SW 1271 (cell line): ENCODE measurements at regions not wholly inside any gene's neighbourhood (a gene's known extent, or its start where the extent isn't known, plus 50 kb on each side); places are given as distances from the start of the nearest gene placed in this dataset.

Source experiments
- DNase-seq, 2 experiments: peaks; one replicate each; lab custom pipeline; 2025; lab: John Stamatoyannopoulos, UW

DNA sequence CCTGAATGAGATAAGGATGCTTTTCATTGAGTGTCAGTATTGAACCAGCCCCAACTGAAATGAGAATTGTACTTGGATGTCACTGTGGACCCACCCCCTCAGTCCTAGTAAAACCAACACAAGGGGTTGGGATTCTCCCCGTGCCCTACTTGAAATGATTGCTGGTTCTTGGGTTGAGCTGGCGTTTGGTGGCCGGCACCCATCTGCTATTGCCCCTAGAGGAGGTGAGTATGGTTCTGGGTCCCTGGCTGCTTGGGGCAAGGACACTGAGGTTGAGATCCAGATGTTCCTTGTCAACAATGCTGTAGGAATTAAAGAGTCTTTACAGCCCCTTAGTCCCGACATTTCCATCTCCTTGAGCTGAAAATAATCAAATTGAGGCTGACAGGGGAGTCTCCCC lies 170.0 kb upstream of the ZNF32 start:
- no peak for DNase-seq

DNA sequence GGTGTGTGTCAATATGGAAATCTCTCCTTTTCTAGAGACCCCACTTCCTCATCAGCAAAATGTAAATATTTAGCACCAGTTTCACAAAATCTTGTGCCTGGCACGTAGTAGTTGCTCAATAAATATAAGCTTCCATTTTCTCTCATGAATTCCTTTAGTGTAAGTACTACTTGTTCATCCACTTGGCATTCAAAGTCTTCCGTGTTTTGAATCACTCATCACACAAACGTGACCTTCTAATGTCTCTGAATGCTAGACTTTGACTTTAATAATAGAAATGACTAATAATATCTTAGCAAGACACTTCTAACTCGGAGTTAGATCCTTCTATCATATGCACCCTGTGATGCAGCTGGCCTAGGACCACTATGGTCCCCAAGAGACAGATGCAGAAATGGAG lies 168.7 kb upstream of the ZNF32 start:
- no peak for DNase-seq

DNA sequence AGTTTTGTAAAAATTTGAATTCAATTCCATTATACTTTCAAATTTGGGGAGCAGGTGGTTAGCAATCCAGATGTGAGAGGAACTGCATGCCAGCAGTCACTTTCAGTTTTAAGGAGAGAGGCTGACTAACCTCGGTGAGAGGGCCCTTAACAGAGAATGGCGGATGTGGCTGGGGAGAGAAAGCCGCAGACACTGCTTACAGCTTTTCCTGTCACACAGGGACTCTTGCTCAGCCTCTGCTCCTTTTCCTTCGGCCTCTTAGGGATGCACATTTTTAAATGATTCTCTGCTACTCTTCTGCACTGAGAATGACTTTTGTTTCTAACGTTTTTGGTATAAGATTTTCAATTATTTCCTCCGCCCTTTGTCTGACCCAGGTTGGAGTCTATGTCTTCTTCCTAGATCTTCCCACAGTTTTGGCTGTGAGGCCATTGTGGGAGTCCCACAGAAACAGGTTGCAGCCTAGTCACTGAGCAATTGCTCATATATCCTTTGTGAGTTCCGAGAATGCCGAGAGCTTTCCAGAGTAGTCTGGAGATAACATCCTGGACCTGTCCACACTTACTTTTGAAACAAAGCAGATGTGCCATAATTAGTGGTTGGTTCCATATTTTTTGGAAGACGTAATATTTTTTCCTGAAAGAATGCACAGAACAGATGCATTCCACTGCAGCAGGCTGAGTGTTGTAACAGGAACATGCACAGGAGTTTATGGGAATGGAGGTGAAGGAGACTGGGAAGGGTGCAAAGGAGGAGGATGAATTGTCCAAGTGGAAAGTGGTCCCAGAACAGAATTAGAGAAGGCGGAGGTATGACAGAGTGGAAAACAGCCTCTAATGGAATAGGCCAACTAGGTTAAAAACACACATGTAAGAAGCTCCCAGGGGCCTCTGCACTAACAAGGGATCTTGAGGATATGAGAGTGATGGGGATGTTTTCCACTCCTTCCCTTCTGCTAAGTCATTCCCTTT lies 168.0 kb upstream of the ZNF32 start:
- DNase-seq, result no peak

DNA sequence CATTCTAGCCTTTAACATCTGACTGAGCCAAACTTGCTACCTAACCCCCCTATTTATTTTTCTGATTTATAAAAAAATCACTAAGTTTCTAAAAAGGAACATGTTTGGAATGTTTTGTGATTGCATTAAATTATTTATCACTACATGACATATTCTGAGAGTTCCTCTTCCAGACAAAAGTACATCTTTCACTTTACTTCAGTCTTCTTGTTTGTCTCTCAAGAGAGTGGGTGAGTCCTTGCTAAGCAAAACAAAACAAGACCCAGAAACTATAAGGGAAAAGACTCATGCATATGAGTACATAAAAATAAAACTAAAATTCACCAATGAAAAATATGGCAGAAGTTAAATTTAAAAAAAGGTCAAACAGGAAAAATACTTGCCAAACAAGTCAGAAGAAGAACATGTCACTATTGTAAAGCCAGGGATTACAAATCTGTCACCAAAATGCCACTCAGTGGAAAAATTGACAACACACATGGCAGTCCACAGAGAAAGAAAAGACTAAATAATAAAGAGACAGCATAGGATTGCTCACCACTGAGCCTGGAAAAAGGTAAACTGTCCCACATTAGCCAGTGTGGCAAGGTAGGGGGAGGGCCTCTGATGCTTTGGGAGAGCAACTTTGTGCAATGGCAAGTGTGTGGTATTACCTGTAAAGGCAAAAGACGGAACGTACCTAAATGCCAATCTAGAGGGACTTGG lies 166.7 kb upstream of the ZNF32 start:
- DNase-seq, result no peak

DNA sequence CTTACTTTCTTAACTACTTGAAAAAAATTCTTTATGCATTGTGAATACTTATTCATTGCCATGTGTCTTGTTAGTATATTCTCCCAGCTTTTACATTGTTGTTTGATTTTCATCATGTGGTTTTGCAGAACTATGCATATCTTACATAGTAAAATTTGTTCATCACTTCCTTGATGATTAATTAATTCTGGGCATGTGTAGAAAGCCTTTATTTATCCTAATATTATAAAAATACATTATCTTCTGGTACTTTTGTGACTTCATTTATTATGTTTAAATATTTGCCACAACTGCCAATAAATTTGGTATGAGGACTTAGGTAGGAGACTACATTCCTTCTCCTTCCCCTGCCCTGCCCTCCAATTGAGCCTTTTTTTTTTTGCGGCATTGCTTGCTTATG lies 166.0 kb upstream of the ZNF32 start:
- DNase-seq, result no peak

DNA sequence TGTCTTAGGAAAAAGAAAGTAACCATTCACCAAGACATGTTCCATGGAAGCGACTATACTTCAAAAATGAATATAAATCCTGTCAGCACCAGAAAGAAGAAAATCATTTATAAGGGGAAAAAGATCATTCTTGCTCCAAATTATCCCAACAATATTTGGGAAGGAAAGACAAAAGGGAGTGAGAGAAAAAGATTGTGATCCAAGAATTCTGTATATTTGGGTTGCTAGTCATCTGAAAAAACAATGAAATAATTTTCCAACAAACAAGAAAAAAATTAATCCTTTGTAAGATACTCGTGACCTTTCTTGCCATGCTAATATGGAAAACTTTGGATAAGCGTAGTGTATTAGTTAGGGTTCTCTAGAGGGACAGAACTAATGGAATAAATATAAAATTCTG lies 163.2 kb upstream of the ZNF32 start:
- DNase-seq, result no peak

DNA sequence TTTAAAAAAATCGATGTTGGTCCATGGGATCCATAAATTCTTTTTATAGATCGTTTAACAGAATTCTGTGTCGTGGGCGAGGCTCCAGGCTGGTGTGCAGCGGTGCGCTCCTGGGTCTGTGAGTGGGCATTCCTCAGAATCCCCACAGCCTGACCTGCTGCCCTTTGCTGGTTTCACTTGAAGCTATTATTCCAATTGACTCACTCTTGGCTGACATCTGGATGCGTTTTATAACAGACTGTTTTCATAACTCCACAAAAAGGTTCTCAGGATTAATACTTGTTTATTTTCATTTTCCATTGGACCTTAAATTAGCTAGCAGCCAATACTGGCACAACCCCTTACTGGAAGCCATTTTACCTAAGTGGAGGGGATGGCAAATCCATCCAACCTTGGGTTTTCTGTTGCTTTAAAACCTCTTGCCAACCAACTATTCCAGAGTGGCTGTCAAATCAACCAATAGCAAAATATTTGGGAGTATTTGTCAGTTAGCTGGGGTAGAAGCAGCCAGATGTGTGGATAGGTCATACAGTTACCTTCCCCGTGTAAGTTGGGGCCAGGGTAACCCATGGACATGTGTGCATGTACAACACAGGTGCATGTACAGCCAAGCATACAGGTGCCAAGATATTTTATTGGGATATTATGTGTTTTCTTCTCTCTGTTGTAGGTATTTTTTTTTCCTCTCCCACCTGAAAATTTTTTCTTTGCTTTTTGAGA lies 160.7 kb upstream of the ZNF32 start:
- DNase-seq, result no peak

DNA sequence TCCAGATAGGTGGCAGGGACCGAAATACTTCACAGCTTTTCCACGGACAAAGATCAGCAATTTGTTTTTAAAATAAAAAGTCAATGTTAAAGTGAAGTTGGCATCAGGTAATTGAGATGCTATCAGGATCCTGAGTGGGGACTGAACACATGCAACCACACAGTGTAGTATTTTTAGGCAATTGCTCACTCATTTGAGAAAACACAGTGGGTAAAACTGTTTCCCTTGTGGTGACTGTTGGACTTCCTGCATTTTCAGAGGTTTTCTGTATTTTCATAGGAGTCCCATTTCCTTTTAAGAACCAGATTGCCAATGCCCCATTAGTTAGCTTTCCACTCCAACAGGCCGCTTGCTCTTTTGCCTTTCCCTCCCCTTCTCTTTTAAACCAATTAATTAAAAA lies 159.5 kb upstream of the ZNF32 start:
- DNase-seq, result no peak

DNA sequence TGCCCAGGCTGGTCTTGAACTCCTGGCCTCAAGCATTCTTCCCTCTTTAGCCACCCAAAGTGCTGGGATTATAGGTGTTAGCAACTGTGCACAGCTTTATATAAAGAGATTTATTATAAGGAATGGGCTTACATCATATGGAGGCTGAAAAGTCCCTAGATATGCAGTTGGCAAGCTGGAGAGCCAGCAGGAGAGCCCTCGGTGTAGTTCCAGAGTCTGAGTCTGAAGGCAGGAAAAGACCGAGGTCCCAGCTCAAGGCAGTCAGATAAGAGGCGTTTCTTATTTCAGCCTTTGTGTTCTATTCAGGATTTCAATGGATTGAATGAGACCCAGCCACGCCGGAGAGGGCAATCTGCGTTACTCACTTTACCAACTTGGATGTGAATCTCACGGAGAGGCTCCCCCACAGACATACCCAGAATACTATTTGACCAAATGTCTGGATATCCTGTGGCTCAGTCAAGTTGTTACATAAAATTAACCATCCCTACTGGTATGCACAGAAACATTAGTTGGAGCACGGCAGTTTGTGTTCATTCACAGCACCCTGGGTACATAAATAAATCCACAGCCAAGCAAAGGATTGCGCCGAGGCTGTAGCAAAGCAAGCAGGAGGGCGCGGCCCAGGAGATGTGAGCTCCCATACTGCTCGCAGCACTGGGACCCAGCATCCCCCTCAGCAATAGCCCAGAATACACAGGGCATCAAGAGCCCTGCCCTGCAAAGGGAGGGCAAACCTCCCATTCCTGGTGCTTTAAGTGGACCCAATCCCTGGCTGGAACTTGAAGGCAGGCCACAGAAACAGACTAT lies 158.4 kb upstream of the ZNF32 start:
- no peak for DNase-seq

DNA sequence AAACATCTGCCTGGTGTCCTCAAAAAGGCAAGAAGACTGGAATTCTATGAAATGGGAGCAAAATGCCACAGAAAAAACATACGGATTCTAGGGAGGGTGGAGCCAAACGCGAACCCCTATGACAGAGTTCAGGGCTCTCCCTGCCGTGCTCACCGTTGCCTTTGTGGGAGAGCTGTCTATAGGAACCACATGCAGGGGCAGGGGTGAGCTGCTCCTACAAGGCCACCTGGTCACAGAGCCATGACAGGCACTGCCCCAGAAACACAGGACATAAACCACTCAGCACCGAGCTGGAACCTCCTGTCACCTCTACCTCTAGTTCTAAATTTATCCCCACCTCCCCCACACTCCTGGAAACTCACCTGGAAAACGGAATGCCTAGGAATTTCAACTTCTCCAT lies 155.1 kb upstream of the ZNF32 start:
- no peak for DNase-seq

DNA sequence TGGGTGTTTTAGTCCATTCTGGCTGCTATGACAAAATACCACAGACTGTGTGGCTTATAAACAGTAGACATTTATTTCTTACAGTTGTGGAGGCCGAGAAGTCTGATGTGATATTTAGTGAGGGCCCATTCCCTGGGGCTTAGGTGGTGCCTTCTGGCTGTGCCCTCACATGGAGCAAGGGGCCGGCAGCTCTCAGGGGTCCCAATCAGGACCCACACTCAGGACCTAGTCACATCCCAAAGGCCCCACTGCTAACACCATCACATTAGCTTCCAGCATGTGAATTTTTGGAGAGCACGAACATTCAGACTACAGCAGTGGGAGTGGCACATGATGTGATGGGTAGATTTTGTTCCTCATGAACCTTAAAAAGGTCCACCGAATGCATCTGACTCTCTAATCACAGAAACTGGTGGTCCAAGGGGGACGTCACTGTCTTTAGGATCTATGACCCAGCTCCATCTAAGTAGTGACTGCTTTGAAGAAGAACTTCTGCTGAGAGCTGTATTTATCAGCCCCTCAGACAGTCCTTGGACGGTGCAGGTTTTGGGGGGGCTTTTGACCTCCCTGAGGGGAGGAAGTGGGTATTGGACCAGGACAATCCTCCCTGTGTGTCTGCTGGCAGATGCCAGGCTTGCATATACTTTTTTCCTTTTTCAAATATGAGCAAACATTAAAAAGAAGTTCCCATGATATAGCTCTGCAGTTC lies 154.5 kb upstream of the ZNF32 start:
- DNase-seq, result no peak

DNA sequence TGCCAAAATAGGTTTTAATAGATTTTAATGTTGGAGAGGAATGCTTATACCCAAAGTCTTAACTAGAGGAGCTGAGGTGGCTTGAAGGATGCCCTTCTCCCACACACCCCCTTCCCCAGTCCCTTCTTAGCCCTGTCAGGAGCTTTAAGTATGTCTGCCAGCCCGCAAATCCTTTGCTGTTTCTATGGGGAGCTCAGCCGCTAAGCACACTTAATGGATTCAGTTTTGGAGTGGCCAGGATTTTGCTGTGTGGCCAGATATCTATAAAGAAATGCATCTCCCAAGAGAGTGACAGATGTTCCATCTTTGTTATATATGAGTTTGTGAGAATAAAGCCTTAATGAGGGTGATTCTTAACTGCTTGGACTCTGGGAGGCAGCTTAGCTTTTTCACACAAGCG lies 152.9 kb upstream of the ZNF32 start:
- DNase-seq, result no peak

DNA sequence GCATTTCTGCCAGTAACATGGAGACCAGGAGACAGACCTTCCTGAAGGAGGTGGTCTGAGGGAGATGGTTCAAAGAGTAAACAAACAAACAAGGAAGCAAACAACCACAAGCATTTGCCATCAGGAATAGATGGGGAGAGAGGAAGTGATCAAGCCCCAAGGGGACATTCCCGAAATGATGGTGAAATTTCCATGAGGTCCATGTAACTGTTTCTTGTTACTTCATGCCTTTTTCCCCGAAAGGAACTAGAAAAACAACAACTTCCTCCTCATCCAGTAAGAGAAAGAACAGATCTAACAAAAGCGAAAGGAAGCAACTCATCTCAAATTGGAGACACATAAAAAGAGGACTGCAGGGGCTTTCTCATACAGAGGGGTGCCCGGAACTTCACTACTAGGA lies 152.5 kb upstream of the ZNF32 start:
- no peak for DNase-seq

DNA sequence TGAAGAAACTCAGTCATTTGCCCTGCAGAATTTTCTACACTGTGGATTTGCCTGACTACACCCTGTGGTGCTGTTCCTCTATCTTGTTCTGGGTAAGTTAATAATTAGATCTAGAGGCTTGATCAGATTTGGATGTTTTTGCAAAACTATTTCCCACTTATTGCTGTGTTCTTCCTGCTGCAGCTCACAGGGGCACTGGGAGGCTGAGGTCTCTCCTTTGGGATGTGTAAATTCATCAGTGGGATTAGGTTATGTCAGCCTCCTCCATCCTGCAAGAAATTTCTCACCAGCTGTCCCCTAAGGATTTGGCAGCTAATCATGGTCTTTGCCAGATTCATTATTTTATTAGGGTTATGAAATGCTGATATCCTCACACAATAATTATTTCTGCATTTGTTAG lies 148.1 kb upstream of the ZNF32 start:
- no peak for DNase-seq

DNA sequence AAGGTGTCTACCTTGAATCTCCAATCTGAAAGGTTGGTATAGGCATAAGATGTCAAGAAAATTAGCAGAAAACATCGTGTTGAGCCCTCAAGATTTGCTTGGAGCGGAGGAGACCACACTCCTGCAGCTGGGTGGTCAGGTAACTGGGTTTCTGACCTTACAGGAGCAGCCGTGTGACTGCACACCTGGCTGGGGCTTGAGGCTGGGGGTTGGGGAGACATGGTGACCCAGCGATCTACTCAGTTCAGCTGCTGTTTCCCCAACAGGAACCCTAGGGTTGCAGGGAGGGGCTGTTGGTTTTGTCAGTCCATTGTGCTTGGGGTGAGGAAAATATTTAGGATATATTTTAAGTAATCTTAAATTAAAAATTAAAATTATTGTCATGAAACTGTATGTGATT lies 147.0 kb upstream of the ZNF32 start:
- no peak for DNase-seq

DNA sequence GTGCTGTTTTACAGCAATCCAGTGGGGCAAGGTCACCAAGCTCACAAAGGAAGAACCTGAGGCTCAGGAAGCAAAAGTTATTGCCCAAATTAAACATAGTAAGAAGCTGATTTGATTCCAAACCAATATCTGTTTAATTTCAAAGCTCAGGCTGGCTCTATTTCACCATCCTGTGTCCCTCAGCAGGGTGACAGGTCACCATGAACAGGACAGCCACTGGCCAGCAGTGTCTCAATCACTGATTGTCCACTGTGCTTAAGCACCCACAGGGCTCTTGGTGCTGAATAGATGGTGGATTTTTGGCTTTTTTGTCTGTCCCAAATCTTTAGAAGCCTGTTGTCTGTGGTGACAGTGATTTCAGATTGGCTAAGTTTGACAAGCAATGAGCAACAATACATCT lies 146.4 kb upstream of the ZNF32 start:
- DNase-seq, result no peak

DNA sequence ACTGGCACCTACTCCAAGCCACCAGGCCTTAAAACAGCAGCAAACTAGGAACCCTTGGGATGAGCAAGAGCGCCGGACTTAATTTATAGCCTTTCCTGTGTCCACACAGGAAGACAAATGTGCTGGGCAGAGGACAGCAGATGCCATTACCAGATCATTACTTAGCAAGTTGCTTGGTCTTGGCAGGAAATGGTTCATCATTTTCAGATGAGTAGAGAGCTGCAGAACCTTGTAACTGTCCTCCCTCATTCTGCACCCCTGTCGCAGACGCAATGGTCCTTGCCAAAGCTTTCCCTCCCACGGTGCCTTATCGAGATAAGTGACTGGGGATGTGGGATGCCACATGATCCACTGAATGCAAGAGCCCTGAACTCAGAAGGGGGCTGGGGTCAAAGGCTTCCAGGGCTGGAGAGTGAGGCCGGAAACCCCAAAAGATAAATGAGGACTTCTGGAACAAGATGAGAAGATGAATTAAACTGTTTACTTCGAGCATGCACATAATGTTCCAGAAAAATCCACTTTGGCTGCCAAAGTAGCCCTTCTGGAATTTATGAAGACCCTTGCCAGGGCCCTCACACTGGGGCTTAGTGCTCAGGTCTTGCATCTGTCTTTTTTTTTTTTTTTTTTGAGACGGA lies 145.6 kb upstream of the ZNF32 start:
- DNase-seq, result no peak

DNA sequence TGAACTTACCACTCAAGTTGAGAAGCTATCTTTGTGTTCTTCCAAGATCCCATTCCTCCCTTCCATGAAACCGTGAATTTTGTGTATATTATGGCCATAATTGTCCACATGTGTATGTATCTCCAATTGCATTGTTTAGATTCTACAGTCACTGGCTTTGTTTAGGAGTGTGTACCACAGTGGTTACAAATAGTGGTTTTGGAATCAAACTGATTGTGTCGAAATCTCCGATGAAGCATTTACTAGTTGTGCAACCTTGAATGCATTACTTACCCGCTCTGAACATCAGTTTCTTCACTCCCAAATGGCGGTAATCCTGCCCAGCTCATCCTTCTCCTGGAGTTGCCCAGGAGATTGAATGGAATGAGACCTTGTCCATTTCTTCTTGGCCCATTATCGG lies 145.0 kb upstream of the ZNF32 start:
- DNase-seq, result no peak

DNA sequence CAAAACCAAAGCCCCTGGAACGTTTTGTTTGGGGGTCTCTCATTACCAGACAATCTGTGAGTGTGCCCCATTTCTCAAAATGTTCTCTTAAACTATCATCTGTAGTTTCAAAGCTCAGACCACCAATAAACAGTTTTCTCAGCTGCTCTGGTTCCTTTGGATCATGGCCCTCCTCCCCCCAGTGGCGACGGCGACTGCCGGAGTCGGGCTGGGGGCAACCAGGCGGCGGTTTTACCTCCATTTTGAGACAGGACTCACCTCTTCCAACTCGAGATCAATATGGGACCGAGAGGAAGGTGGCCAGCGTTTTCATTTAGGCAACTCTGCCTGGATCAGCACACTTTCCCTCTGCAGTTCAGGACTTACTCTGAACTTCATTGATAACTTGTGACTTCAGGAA lies 141.5 kb upstream of the ZNF32 start:
- no peak for DNase-seq

DNA sequence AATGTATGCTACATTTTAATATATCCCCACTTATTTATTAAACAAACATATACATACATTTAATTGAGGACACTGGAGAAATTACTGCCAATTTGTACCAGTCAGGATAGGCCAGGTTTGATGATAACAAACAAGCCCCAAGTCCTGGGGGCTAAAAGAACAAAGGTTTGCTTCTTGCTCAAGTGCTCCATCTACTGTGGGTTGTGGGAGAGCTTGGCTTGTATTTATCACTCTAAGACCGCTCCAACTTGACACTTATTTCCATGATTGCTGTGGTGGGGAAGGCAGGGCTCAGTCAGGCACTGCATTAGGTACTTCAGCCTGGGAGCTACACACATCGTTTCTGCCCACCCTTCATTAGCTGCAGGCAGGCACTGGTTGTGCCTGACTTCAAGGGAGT lies 136.6 kb upstream of the ZNF32 start:
- no peak for DNase-seq

DNA sequence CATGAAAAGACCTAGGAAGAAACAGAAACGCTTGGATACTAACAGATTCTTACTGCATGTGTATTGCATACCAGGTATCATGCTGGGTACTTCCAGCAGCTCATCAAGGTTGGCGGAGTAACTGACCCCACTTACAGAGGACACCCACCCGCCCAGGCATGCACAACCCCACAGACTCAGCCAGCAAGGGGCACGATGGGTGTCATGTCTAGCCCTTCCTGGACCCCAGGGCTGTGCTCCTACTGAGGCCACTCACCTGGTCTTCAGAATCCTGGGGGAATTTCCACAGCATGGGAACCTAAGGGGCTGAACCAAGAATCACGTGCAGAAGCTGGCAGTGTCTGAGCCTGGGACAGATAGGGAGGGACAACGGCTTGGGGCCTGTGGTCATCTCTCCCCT lies 134.1 kb upstream of the ZNF32 start:
- no peak for DNase-seq
